ENCODE measurements at regions not wholly inside any gene's neighbourhood (a gene's known extent, or its start where the extent isn't known, plus 50 kb on each side); places are given as distances from the start of the nearest gene placed in this dataset.

- no peaks in the 10 kb centered on the region for H4K20me1 ChIP-seq (ENCODE audit: insufficient read depth)
- no peak overlapping the region for H3K4me2 ChIP-seq (ENCODE audit: low read length)
- no peaks in the 10 kb centered on the region for H3K27me3 ChIP-seq (ENCODE audit: insufficient read depth, low read length)
- DNase-seq (ENCODE audit: low read depth, low spot score) (no peak), ATAC-seq (no peak)
- H3K36me3 ChIP-seq (ENCODE audit: control insufficient read depth in 1 of 2, insufficient read depth in 2 of 2, low read length in 2 of 2) = no peaks in the 10 kb centered on the region
- H3K9me3 ChIP-seq (ENCODE audit: control insufficient read depth in 1 of 2, insufficient read depth in 1 of 2, low read depth in 1 of 2, low read length in 2 of 2) = peaks cover 7 to 20% of the 10 kb centered on the region in 2 experiments; a peak in 3 of 4 replicates
- ChIA-PET CTCF (no interaction called here), RAD21 (ENCODE audit: low non-redundant PET in 1 of 2, low total read pairs in 2 of 2, uncharacterized antibody in 2 of 2, unreplicated experiment in 2 of 2) (no interaction called here), POLR2A (no interaction called here)
- H3K4me3 ChIP-seq (replicated peaks in 1 of 2; ENCODE audit: low read depth in 1 of 2, low read length in 2 of 2) = no peak overlapping the region
- no peak overlapping the region for H2AFZ ChIP-seq (ENCODE audit: low read depth, low read length, poor library complexity, severe bottlenecking)
- H3K27ac ChIP-seq (ENCODE audit: low read depth, low read length) = no peak overlapping the region
- no peaks in the 10 kb centered on the region for H3K9me2 ChIP-seq (ENCODE audit: insufficient read depth)
- BruUV-seq (replicated peaks) = no TSS peak
- no peaks in the 10 kb centered on the region for H3K79me2 ChIP-seq (ENCODE audit: insufficient read depth, low read length)
- intact Hi-C loops (cut with micrococcal nuclease) = no loop called here
- no peak for TF ChIP-seq SP1 (IDR thresholded peaks at IDR 0.05; ENCODE audit: low read depth)
- no peak for TF ChIP-seq POLR2A (IDR thresholded peaks at IDR 0.05; ENCODE audit: borderline replicate concordance, extremely low read depth, insufficient read depth, insufficient read length)
- no peak for TF ChIP-seq FOSL1 (IDR thresholded peaks at IDR 0.05; ENCODE audit: low read depth)
- TF ChIP-seq, protein P1, sequence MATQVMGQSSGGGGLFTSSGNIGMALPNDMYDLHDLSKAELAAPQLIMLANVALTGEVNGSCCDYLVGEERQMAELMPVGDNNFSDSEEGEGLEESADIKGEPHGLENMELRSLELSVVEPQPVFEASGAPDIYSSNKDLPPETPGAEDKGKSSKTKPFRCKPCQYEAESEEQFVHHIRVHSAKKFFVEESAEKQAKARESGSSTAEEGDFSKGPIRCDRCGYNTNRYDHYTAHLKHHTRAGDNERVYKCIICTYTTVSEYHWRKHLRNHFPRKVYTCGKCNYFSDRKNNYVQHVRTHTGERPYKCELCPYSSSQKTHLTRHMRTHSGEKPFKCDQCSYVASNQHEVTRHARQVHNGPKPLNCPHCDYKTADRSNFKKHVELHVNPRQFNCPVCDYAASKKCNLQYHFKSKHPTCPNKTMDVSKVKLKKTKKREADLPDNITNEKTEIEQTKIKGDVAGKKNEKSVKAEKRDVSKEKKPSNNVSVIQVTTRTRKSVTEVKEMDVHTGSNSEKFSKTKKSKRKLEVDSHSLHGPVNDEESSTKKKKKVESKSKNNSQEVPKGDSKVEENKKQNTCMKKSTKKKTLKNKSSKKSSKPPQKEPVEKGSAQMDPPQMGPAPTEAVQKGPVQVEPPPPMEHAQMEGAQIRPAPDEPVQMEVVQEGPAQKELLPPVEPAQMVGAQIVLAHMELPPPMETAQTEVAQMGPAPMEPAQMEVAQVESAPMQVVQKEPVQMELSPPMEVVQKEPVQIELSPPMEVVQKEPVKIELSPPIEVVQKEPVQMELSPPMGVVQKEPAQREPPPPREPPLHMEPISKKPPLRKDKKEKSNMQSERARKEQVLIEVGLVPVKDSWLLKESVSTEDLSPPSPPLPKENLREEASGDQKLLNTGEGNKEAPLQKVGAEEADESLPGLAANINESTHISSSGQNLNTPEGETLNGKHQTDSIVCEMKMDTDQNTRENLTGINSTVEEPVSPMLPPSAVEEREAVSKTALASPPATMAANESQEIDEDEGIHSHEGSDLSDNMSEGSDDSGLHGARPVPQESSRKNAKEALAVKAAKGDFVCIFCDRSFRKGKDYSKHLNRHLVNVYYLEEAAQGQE (IDR thresholded peaks at IDR 0.05; ENCODE audit: low read depth) = no peak
- TF ChIP-seq TCF7L2 (IDR thresholded peaks at IDR 0.05; ENCODE audit: borderline replicate concordance, extremely low read depth, insufficient read depth, insufficient read length) = no peak
- TF ChIP-seq, protein P2, sequence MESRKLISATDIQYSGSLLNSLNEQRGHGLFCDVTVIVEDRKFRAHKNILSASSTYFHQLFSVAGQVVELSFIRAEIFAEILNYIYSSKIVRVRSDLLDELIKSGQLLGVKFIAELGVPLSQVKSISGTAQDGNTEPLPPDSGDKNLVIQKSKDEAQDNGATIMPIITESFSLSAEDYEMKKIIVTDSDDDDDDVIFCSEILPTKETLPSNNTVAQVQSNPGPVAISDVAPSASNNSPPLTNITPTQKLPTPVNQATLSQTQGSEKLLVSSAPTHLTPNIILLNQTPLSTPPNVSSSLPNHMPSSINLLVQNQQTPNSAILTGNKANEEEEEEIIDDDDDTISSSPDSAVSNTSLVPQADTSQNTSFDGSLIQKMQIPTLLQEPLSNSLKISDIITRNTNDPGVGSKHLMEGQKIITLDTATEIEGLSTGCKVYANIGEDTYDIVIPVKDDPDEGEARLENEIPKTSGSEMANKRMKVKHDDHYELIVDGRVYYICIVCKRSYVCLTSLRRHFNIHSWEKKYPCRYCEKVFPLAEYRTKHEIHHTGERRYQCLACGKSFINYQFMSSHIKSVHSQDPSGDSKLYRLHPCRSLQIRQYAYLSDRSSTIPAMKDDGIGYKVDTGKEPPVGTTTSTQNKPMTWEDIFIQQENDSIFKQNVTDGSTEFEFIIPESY (IDR thresholded peaks at IDR 0.05; ENCODE audit: extremely low read depth, insufficient replicate concordance, low read length) = no peak
- no peak for TF ChIP-seq POLR2AphosphoS5 (IDR thresholded peaks at IDR 0.05; ENCODE audit: low read depth, low read length)
- no peak for TF ChIP-seq ZFX (IDR thresholded peaks at IDR 0.05)
- TF ChIP-seq JUND (IDR thresholded peaks at IDR 0.05) = no peak
- no peak for TF ChIP-seq SRF (IDR thresholded peaks at IDR 0.05; ENCODE audit: low read depth)
- TF ChIP-seq EGR1 (IDR thresholded peaks at IDR 0.05; ENCODE audit: low read depth) = no peak
- TF ChIP-seq CBX3 (IDR thresholded peaks at IDR 0.05; ENCODE audit: low read depth) = no peak
- no peak overlapping the region for H3K9ac ChIP-seq (ENCODE audit: low read length)
- no peaks in the 10 kb centered on the region for H3K4me1 ChIP-seq (ENCODE audit: control insufficient read depth in 1 of 2, insufficient read depth in 2 of 2, low read length in 2 of 2)
These were observed 694.3 kb downstream of the NTRK3 start for GRCh38 chr15:87562203-87562602.
